ENCODE measurements at regions not wholly inside any gene's neighbourhood (a gene's known extent, or its start where the extent isn't known, plus 50 kb on each side); places are given as distances from the start of the nearest gene placed in this dataset.

GRCh38 chrX:145484740-145485139 lies 237.4 kb downstream of the SPANXN1 start (continued):
- TF ChIP-seq ZNF782 (CRISPR knock-in tag; IDR thresholded peaks at IDR 0.05; ENCODE audit: borderline replicate concordance) (no peak), KLF13 (CRISPR knock-in tag; IDR thresholded peaks at IDR 0.05) (no peak), HOXA5 (CRISPR knock-in tag; IDR thresholded peaks at IDR 0.05) (no peak)

DNA sequence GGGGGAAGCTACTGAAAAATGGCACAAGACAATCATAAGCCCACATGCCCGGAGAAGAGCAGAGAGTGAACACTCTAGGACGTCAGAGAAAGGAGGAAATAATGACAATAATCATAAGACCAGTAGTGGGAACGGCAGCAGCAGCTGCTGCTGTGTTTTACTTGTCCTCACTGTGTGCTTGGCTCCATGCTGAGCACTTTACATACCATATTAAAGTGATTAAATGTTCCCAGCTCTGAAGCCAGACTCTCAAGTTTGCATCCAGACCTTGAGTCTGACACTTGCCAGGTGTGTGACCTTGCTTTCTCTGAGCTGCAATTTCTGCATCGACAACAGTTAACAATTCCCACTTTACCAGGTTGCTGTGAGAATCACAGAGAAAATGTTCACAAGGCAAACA lies 255.4 kb downstream of the SPANXN1 start:
- TF ChIP-seq ZNF788 (CRISPR knock-in tag; IDR thresholded peaks at IDR 0.05; ENCODE audit: borderline replicate concordance) (no peak), YEATS2 (CRISPR knock-in tag; IDR thresholded peaks at IDR 0.05; ENCODE audit: borderline replicate concordance) (no peak), TOE1 (CRISPR knock-in tag; IDR thresholded peaks at IDR 0.05) (no peak), CBX1 (IDR thresholded peaks at IDR 0.05; ENCODE audit: low read depth) (no peak), POLR2A (IDR thresholded peaks at IDR 0.05; ENCODE audit: insufficient read depth in 1 of 2, low read depth in 2 of 2, low read length in 2 of 2) (no peak), ZBTB42 (CRISPR knock-in tag; IDR thresholded peaks at IDR 0.05) (no peak), RCOR2 (CRISPR knock-in tag; IDR thresholded peaks at IDR 0.05) (no peak), TMF1 (CRISPR knock-in tag; IDR thresholded peaks at IDR 0.05; ENCODE audit: low read depth) (no peak), FOXJ3 (CRISPR knock-in tag; IDR thresholded peaks at IDR 0.05; ENCODE audit: borderline replicate concordance) (no peak), NRL (CRISPR knock-in tag; IDR thresholded peaks at IDR 0.05; ENCODE audit: borderline replicate concordance) (no peak)
- TF ChIP-seq, protein P1, sequence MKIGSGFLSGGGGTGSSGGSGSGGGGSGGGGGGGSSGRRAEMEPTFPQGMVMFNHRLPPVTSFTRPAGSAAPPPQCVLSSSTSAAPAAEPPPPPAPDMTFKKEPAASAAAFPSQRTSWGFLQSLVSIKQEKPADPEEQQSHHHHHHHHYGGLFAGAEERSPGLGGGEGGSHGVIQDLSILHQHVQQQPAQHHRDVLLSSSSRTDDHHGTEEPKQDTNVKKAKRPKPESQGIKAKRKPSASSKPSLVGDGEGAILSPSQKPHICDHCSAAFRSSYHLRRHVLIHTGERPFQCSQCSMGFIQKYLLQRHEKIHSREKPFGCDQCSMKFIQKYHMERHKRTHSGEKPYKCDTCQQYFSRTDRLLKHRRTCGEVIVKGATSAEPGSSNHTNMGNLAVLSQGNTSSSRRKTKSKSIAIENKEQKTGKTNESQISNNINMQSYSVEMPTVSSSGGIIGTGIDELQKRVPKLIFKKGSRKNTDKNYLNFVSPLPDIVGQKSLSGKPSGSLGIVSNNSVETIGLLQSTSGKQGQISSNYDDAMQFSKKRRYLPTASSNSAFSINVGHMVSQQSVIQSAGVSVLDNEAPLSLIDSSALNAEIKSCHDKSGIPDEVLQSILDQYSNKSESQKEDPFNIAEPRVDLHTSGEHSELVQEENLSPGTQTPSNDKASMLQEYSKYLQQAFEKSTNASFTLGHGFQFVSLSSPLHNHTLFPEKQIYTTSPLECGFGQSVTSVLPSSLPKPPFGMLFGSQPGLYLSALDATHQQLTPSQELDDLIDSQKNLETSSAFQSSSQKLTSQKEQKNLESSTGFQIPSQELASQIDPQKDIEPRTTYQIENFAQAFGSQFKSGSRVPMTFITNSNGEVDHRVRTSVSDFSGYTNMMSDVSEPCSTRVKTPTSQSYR (CRISPR knock-in tag; IDR thresholded peaks at IDR 0.05; ENCODE audit: borderline replicate concordance): no peak
- TF ChIP-seq, protein P2, sequence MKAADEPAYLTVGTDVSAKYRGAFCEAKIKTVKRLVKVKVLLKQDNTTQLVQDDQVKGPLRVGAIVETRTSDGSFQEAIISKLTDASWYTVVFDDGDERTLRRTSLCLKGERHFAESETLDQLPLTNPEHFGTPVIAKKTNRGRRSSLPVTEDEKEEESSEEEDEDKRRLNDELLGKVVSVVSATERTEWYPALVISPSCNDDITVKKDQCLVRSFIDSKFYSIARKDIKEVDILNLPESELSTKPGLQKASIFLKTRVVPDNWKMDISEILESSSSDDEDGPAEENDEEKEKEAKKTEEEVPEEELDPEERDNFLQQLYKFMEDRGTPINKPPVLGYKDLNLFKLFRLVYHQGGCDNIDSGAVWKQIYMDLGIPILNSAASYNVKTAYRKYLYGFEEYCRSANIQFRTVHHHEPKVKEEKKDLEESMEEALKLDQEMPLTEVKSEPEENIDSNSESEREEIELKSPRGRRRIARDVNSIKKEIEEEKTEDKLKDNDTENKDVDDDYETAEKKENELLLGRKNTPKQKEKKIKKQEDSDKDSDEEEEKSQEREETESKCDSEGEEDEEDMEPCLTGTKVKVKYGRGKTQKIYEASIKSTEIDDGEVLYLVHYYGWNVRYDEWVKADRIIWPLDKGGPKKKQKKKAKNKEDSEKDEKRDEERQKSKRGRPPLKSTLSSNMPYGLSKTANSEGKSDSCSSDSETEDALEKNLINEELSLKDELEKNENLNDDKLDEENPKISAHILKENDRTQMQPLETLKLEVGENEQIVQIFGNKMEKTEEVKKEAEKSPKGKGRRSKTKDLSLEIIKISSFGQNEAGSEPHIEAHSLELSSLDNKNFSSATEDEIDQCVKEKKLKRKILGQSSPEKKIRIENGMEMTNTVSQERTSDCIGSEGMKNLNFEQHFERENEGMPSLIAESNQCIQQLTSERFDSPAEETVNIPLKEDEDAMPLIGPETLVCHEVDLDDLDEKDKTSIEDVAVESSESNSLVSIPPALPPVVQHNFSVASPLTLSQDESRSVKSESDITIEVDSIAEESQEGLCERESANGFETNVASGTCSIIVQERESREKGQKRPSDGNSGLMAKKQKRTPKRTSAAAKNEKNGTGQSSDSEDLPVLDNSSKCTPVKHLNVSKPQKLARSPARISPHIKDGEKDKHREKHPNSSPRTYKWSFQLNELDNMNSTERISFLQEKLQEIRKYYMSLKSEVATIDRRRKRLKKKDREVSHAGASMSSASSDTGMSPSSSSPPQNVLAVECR (CRISPR knock-in tag; IDR thresholded peaks at IDR 0.05; ENCODE audit: borderline replicate concordance): no peak
- TF ChIP-seq, protein P3, sequence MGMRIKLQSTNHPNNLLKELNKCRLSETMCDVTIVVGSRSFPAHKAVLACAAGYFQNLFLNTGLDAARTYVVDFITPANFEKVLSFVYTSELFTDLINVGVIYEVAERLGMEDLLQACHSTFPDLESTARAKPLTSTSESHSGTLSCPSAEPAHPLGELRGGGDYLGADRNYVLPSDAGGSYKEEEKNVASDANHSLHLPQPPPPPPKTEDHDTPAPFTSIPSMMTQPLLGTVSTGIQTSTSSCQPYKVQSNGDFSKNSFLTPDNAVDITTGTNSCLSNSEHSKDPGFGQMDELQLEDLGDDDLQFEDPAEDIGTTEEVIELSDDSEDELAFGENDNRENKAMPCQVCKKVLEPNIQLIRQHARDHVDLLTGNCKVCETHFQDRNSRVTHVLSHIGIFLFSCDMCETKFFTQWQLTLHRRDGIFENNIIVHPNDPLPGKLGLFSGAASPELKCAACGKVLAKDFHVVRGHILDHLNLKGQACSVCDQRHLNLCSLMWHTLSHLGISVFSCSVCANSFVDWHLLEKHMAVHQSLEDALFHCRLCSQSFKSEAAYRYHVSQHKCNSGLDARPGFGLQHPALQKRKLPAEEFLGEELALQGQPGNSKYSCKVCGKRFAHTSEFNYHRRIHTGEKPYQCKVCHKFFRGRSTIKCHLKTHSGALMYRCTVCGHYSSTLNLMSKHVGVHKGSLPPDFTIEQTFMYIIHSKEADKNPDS (CRISPR knock-in tag; IDR thresholded peaks at IDR 0.05): no peak
- no peak overlapping the region for H3K4me3 ChIP-seq (replicated peaks in 1 of 3; ENCODE audit: insufficient read depth in 1 of 3, low read depth in 2 of 3, low read length in 3 of 3)
- H4K20me1 ChIP-seq (ENCODE audit: insufficient read depth, low read length): no peaks in the 10 kb centered on the region
- peaks cover 82% of the 10 kb centered on the region for H3K9me3 ChIP-seq (ENCODE audit: low read length)
- H2AFZ ChIP-seq (ENCODE audit: low read length): no peak overlapping the region
- no peaks in the 10 kb centered on the region for H3K79me2 ChIP-seq (ENCODE audit: insufficient read depth, low read length)
- no peak overlapping the region for H3K9ac ChIP-seq (ENCODE audit: insufficient read depth, low read depth, low read length)
- no TSS peak for BruUV-seq (replicated peaks)
- ATAC-seq (no peak), DNase-seq (ENCODE audit: low spot score) (no peak), FAIRE-seq (no peak)
- POLR2A ChIA-PET: no interaction called here
- in situ Hi-C loops (cut with HindIII; ENCODE audit: extremely low pct_ligation_motif_present, low pct_unique_long_range_greater_than_20kb): no loop called here
- no peak overlapping the region for H3K27ac ChIP-seq (ENCODE audit: extremely low read length, insufficient read depth, low read length)
- H3K36me3 ChIP-seq (replicated peaks in 1 of 2; ENCODE audit: control insufficient read depth in 1 of 2, insufficient read depth in 2 of 2, low read length in 2 of 2): no peaks in the 10 kb centered on the region
- CTCF ChIA-PET (ENCODE audit: low intra/inter-chr PET ratio, low total read pairs): no interaction called here
- intact Hi-C loops (cut with micrococcal nuclease; ENCODE audit: unreplicated experiment): no loop called here
- H3K4me2 ChIP-seq (ENCODE audit: low read depth, low read length): no peak overlapping the region
- 0% methylated on average over 2 of the region's 4 CpGs for WGBS (ENCODE audit: low lambda C conversion rate)
- H3K27me3 ChIP-seq (ENCODE audit: control insufficient read depth in 1 of 2, insufficient read depth in 2 of 2, low read length in 2 of 2): no peaks in the 10 kb centered on the region
- H3K4me1 ChIP-seq (ENCODE audit: insufficient read depth, low read length): no peaks in the 10 kb centered on the region

Data from HepG2 (cell line).